NCI-H1436 (cell line): ENCODE measurements at regions not wholly inside any gene's neighbourhood (a gene's known extent, or its start where the extent isn't known, plus 50 kb on each side); places are given as distances from the start of the nearest gene placed in this dataset.
"Not testable (repeated sequence)": the region's sequence is repeated elsewhere in the genome, so short reads cannot be mapped to it uniquely, and the experiment has no call there.

Source experiments
- DNase-seq: peaks from one replicate; lab custom pipeline; 2025; lab: John Stamatoyannopoulos, UW

DNA sequence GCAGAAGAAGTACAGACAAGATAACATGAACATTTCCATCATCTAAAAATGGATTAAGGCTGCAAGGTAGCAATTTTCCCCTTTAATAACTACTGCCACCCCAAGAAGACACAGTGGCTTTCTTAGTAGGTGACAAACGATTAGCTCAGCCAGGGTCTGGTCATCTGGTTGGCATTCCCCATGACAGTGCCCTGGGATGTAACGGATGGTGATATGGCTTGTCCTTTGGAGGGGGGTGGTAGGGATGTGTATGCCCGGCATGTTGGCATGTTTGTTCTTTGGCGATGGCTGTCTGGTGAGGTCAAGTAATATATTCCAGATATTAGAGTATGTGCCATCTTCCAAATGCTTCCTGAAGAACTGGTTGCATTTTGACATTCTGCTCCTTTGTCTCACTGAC is 135.6 kb upstream of the ZNF536 start:
- DNase-seq = no peak

- DNase-seq = no peak
These were observed 135.0 kb upstream of the ZNF536 start for GRCh38 chr19:30237140-30237539.

- no peak for DNase-seq
These were observed 131.1 kb upstream of the ZNF536 start for GRCh38 chr19:30240904-30241695.

- DNase-seq = no peak
These were observed 127.7 kb upstream of the ZNF536 start for GRCh38 chr19:30244533-30244932.

- no peak for DNase-seq
These were observed 126.7 kb upstream of the ZNF536 start for GRCh38 chr19:30245401-30246039.

DNA sequence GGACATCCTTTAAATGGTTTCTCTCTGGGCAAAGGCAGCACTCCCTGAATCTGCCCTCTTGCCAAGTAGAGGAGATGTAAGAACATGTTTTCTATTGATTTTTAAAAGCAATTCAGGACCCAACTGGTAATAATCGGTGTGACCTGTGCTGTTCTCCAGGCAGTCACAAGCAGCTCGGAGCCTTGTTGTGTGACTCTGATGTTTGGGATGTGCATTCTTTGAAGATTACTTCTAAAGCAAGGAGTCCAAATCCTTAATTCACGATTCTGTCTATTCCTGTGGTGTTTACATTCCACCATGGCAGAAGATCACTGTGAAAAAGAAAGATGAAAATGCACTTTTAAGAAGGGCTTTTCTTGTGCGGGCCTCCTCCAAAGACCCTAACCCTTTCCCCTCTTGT is 122.3 kb upstream of the ZNF536 start:
- DNase-seq = no peak

- DNase-seq = no peak
These were observed 120.0 kb upstream of the ZNF536 start for GRCh38 chr19:30252214-30252613.

DNA sequence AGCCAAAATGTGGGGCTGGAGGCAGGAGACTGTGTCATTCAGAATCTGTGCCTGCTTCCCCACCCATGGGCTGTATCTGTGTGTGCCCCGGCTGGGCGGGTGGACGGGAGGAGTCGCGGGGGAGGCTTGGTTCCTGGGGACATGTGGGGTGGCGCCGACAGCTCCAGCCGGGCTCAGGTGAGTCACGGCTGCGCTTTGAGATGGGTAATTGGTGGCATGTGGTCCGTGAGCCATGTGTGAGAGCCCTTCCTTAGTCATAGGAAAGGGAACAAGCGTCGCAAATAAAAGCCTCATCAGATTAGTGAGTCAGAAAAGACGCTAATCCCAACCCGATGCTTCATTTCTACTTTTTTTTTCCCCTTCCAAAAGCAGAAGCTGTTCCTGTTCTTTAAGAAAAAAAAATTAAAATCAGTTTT is 118.6 kb upstream of the ZNF536 start:
- no peak for DNase-seq

GRCh38 chr19:30254158-30254557 is 118.0 kb upstream of the ZNF536 start:
- DNase-seq = no peak

GRCh38 chr19:30254789-30255188 is 117.4 kb upstream of the ZNF536 start:
- no peak for DNase-seq

DNA sequence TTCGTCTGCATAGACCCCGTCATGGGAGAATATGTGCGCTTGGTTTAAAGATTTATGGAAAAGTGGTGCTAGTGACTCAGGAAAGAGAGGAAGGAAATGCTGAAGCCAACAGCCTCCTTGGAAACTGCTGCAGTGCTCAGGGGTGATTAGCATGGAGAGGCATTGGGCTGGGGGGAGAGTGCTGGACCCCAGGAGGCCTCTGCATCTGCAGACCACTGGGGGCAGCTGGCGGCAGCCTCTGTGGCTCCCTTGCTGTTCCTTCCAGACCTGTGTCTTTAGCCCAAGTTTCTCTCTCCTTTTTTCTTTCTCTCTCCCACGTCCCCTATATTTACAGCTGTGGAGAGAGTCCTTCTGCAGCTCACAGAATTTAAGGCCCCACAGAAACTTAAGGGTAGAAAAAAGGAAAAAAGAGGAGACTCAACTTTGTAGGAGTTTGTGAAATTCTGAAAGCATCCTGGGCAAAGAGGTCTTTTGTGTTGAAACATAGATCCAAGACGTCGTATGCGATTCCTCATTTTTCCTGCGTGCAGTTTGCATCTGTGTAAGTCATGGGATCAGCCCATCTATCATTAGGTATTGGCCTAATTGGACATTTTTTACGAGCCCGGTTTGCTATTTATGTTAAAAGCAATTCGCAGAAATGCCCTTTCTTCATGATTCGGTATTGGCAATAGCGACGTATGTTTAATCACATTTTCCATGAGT is 116.2 kb upstream of the ZNF536 start:
- no peak for DNase-seq

DNA sequence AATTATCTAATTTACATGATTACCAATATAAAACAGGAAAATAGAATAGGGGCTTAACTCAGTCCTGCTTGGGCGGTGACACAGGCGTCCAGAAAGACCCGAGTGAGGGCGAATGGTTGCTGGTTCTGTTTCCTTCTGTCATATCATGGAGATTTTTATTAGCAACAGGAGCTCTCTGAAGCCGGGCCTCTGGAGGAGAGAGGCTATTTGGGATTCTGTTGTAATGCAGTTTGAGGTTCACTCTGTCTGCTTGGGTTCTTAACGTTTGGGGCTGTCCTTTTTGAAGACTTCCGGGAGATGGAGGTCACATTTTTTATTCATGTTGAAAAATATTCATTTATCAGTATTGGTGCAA is 115.7 kb upstream of the ZNF536 start:
- DNase-seq = no peak

- no peak for DNase-seq
These were observed 108.3 kb upstream of the ZNF536 start for GRCh38 chr19:30263830-30264381.

DNA sequence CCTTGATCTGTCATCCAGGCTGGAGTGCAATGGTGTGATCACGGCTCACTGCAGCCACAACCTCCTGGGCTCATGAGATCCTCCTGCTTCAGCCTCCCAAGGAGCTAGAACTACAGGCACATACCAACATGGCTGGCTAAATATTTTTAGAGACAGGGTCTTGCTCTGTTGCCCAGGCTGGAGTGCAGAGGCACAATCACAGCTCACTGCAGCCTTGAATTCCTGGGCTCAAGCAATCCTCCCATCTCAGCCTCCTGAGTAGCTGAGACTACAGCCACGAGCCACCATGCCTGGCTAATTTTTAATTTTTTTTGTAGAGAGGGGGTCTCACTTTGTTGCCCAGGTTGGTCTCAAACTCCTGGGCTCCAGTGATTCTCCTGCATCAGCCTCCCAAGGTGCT is 106.3 kb upstream of the ZNF536 start:
- DNase-seq = not testable (repeated sequence)

GRCh38 chr19:30266687-30267086 is 105.5 kb upstream of the ZNF536 start:
- DNase-seq = no peak

GRCh38 chr19:30267332-30267731 is 104.9 kb upstream of the ZNF536 start:
- DNase-seq = no peak

DNA sequence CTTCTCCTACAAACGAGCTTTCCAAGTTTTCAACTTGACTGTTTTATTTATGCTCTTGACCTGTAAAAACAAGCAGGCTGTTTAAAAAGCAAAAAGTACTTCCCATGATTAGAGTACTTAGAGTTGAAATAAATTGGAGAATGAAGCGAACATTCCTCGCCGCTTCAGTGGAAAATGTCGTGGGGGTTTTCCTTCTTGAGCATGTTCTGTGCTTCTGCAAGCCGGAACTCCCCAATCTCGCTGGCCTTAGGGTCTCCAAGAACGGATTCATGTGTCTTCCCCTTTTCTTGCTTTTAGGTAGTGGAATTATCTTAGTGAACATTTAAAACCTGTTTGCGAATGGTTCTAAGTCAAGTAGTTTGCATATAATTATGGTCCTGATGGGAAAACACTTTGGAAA is 103.6 kb upstream of the ZNF536 start:
- DNase-seq = no peak

DNA sequence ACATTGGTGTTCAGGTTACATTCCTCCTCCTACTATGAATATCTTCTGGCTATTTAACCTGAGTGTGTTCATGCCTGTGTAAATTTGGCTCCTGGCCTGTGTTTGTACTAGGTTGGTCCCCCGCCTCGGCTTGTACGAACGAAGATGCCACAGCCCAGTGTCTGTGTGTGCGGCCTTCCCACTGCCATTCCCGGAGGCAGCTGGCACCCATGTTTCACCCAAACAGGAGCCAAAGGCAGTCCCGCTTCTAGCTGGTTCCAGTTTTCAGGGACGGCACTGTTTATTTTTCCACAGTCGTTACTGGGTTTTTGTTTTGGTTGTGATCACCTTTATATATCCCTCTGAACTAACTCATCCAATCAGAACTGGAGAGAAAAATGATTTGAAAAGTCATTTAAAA is 102.5 kb upstream of the ZNF536 start:
- DNase-seq = no peak

DNA sequence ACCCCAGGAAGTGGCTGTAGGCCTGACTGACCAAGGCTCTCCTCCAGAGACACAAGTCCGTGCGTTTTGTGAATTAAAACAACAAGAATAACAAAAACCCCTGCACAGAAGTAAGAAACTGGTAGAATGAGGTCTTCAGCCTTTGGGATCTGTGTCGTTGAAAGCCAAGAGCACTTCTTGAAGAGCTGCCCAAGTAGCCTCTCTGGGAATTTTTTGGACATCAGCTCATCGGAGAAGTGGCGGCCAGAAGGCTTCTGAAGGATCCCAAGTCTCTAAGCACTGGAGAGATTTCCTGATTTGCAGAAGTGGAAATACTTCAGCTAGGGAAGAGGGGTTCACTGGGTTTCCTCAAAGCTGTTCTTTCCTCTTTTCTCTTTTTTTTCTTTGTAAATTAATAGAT is 100.4 kb upstream of the ZNF536 start:
- DNase-seq = no peak

DNA sequence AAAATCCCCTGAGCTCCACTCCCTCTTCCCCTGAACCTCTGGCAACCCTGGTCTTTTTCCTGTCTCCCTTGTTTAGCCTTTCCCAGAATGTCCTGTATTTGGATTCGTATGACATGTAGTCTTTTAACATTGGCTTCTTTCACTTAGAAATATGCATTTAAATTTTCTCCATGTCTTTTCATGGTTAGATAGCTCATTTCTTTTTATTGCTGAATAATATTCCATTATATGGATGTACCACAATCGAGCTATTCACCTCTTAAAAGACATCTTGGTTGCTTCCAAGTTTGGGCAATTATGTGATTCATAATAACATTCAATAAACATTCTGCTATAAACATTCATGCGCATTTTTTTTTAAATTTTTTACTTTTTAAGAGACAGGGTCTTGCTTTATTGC is 99.6 kb upstream of the ZNF536 start:
- no peak for DNase-seq

DNA sequence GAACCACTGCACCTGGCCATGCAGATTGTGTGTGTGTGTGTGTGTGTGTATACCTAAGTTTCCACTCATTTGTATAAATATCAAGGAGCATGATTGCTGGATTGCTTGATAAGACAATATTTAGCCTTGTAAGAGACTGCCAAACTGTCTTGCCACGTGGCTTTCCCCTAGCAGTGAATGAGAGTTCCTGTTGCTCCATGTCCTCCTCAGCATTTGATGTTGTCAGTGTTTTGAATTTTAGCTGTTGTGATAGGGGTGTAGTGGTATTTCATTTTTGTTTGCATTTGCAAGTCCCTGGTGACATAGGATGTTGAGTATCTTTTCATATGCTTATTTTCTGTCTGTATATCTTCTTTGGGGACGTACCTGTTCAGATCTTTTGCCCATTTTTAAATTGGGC is 99.0 kb upstream of the ZNF536 start:
- no peak for DNase-seq

DNA sequence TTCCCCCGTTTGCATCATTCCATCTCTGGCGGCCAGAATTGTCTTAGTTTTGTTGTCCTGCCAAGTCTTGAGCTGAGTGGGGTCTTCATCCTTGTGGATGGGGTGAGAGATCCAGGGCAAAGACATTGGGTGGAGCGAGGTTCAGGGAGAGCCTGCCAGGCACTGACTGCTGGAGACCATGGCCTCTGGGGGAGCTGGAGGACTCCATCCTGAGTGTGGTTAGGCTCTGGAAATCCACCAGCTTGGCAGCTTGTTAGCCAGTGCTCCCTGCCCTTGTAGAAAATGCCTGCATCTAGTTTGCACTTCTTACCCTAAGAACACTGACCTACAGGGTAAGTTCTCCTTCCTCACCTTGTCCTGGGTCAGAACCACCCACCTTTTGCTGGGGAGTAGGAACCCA is 97.2 kb upstream of the ZNF536 start:
- no peak for DNase-seq
